LHCN-M2 (cell line): ENCODE measurements at regions not wholly inside any gene's neighbourhood (a gene's known extent, or its start where the extent isn't known, plus 50 kb on each side); places are given as distances from the start of the nearest gene placed in this dataset.
A peak's percentile ranks its signal among the peaks of the same experiment; 100 is the strongest.

Source experiments
- DNase-seq: peaks from one replicate; pipeline ENCODE4 v3.0.0-alpha.2; 2012; ENCODE audit warnings: low read depth

- no peak for DNase-seq
Observed at GRCh38 chr7:22588351-22588750, 88.4 kb upstream of the STEAP1B start.

GRCh38 chr7:22587322-22587721 lies 87.3 kb upstream of the STEAP1B start:
- DNase-seq = peak; percentile 55

DNA sequence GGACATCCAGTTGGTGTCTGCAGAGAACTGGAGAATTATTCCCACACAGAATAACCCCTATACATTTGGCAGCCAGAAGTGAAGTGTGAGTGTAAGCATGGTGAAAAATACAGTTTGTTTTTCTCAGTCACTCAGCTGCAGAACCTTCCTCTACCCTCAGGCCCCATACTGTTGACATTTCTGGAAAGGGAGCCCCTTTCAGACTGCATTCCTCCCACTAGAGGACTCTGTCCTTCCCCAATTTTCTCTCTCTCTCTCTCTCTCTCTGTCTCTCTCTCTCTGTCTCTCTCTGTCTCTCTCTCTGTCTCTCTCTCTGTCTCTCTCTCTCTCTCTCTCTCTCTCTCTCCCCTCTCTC lies 86.8 kb upstream of the STEAP1B start:
- peak; percentile 66 for DNase-seq

DNA sequence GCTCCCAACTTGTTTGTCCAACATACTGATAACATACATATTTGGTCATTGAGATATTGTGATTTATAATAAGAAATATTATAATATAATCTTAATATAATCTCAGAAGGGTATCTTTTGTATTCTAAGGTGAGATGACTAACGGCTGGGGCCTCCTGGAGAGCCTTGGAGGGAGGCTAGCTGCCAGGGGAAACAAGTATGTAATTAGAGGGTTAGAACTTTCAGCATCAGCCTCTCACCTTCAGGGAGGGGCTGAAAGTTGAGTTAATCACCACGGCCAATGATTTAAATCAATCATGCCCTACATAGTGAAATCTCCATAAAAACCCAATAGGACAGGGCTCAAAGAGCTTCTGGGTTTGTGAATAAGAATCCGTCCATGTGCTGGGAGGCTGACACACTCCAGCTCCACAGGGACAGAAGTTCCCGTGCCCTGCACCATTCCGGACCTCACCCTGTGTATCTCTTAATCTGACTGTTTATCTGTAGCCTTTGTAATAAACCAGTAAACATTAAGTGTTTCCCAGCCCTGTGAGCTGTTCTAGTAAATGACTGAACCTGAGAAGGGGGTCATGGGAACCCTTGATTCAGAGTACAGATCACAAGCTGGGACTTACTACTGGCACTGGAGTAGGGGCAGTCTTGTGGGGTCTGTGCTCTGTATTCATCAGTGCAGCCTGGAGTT lies 86.3 kb upstream of the STEAP1B start:
- peak; percentile 19 for DNase-seq

GRCh38 chr7:22584179-22584578 lies 84.2 kb upstream of the STEAP1B start:
- DNase-seq = no peak

- peak; percentile 80 for DNase-seq
Observed at GRCh38 chr7:22582863-22583622, 83.1 kb upstream of the STEAP1B start.

DNA sequence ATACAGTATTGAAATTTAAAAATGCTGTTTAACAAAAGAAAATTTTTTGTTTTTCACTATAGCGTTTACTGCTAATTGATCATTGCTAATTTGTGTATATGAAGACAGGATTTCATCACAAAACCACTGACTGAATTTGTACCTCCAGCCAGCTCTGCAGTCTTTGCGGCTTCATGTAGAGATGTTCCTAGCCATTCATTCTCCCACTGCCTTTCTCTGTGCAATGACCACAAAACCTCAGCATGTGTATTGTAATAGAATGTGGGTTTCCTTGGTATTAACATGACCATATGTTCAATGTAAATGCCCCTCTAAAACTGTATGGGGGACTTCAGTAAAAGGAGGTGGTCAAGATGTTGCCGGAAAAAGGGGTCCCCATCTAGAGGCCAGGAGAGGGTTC lies 81.1 kb upstream of the STEAP1B start:
- no peak for DNase-seq

GRCh38 chr7:22579961-22580360 lies 80.0 kb upstream of the STEAP1B start:
- DNase-seq = no peak

DNA sequence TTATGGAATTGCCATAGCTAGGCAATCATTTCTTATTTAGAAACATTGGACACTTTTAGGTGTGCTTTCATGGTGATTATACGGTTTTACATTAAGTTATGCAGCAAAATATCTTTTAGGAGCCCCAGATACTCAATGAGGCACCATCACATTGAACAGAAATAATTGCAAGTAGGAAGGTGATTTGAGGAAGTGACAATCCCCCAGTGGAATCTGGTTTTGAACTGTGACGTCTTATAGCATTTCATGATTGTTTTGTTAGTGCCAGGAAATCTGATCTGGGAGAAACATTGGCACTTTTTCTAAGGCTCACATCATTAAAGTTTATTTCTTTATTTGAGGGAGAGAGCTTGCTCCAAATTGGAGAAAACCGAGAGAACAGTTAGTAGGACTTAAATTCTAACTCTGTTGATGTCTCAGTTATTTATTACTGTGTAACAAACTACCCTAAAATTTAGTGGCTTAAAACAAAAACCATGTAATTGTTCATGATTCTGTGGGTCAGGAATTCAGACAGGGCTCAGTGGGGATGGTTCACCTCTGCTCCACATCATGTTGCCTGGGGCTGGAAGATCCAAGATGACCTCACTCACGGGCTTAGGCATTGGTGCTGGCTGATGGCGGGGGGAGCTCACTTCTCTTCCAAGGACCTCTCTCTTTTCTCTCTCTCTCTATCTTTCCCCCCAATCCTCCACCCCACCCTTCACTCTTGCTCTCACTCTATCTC lies 78.2 kb upstream of the STEAP1B start:
- DNase-seq = peak; percentile 69

DNA sequence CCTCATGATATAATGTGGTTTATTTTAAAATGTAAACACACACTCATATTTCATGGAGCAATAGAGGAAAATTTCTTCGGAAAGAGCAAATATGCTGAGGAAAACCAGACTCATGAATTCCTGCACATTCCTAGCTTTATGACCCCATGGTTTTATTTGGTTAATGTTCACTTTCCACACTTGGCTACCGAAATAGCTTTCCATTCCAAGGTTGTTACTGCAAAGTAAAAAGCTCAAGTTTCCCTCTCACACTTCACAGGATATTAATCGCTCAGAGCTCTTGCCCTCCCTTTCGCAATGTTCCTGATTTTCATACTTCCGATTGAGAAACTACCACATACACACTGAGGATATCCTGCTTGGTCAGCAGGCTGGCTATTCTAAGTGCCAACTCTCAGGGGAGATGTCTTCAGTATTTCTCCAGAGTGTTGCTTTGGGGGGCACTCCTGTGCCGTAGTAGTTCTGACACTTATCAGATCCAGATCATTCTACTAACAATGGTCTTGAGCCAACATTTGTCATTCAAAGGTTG lies 77.5 kb upstream of the STEAP1B start:
- DNase-seq = peak; percentile 97

GRCh38 chr7:22576612-22577469 lies 76.9 kb upstream of the STEAP1B start:
- DNase-seq = no peak

- no peak for DNase-seq
Observed at GRCh38 chr7:22574754-22575520, 74.9 kb upstream of the STEAP1B start.

DNA sequence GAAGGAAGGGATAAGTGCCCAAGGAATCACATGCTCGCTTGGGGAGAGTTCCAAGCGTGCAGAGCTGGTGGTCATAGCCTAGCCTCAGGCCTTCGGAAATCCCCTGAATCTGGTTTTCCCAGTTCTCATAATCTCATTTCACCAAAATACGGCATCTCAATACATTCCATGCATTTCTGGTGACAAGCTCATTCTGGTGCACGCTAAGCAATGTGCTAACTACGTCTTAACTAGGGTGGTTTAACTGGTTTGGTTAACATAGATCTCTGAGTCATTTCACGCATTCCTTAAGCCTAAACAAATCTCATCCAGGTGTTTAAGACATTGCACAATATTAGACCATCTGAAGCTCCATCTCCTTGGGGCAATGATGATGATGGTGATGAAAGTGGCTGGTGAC lies 72.9 kb upstream of the STEAP1B start:
- DNase-seq = no peak

- DNase-seq = no peak
Observed at GRCh38 chr7:22572292-22572691, 72.3 kb upstream of the STEAP1B start.

GRCh38 chr7:22571766-22572165 lies 71.8 kb upstream of the STEAP1B start:
- DNase-seq = no peak

- DNase-seq = peak; percentile 43
Observed at GRCh38 chr7:22569586-22570321, 69.8 kb upstream of the STEAP1B start.

GRCh38 chr7:22566592-22566991 lies 66.6 kb upstream of the STEAP1B start:
- no peak for DNase-seq

- no peak for DNase-seq
Observed at GRCh38 chr7:22566176-22566575, 66.2 kb upstream of the STEAP1B start.

- DNase-seq = peak; percentile 86
Observed at GRCh38 chr7:22565315-22565811, 65.4 kb upstream of the STEAP1B start.
